ENCODE measurements at regions not wholly inside any gene's neighbourhood (a gene's known extent, or its start where the extent isn't known, plus 50 kb on each side); places are given as distances from the start of the nearest gene placed in this dataset.

GRCh38 chr7:155962968-155963300 is 150.7 kb upstream of the SHH start:
- TF ChIP-seq POLR2A (IDR thresholded peaks at IDR 0.05) (no peak), CTCF (IDR thresholded peaks at IDR 0.05) (no peak)
- peaks cover 0 to 12% (median 3%) of the 10 kb centered on the region in 3 donors for H3K4me1 ChIP-seq
- intact Hi-C loops (cut with DNase I) = no loop called here
- H3K4me3 ChIP-seq = no peak overlapping the region
- WGBS, 2 donors = 88 to 94% methylated on average over 8 to 12 of the region's 12 CpGs
- no peaks in the 10 kb centered on the region for H3K9me3 ChIP-seq
- peaks cover 0 to 29% (median 0%) of the 10 kb centered on the region in 4 donors for H3K27me3 ChIP-seq
- no peak overlapping the region for H3K27ac ChIP-seq
- DNase-seq = no peak
- no peaks in the 10 kb centered on the region for H3K36me3 ChIP-seq

DNA sequence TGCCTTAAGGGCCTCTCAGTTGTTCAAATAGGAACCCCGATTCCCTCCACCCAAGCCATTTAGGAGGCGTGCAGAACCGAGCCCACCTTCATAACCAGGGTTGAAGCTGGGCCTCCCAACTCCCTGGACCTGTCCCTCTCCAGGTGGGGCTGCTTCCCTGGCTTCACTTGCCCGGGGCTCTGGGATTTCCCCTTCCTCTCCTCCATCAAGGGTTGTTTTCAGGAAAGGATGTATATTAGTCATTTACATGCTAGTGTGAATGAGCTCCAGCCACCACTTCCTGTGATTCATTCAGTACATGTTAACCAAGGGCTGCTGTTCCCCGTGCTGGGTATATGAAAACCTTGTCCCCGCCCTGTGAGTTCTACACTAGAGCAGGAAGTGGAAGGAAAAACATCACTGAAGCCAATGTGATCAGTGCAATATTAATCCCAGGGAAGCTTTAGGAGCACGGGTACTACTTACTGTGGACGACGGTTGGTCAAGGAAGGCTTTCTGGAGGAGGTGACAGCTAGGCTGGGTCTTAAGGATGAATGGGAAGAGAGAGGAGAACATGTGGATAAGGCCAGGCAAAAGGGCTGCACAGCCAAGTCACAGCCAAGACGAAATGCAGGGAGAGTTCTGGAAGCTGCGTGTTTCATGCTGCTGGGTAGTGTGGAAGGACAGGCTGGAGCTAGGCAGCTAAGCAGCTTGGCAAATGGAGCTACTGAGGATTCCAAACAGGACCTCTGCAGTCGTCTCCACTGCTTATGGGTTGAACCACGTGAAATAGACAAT is 150.1 kb upstream of the SHH start:
- Histone ChIP-seq H3K27ac (no peak overlapping the region), H3K36me3 (no peaks in the 10 kb centered on the region), H3K9me3 (no peaks in the 10 kb centered on the region), H3K27me3 (peaks cover 0 to 29% (median 0%) of the 10 kb centered on the region in 4 donors), H3K4me3 (no peak overlapping the region), H3K4me1 (peaks cover 0 to 12% (median 3%) of the 10 kb centered on the region in 3 donors)
- TF ChIP-seq POLR2A (IDR thresholded peaks at IDR 0.05) (no peak), CTCF (IDR thresholded peaks at IDR 0.05) (no peak)
- no peak for DNase-seq
- intact Hi-C loops (cut with DNase I) = no loop called here
- WGBS, 2 donors = 36 to 46% methylated on average over 10 to 13 of the region's 13 CpGs

DNA sequence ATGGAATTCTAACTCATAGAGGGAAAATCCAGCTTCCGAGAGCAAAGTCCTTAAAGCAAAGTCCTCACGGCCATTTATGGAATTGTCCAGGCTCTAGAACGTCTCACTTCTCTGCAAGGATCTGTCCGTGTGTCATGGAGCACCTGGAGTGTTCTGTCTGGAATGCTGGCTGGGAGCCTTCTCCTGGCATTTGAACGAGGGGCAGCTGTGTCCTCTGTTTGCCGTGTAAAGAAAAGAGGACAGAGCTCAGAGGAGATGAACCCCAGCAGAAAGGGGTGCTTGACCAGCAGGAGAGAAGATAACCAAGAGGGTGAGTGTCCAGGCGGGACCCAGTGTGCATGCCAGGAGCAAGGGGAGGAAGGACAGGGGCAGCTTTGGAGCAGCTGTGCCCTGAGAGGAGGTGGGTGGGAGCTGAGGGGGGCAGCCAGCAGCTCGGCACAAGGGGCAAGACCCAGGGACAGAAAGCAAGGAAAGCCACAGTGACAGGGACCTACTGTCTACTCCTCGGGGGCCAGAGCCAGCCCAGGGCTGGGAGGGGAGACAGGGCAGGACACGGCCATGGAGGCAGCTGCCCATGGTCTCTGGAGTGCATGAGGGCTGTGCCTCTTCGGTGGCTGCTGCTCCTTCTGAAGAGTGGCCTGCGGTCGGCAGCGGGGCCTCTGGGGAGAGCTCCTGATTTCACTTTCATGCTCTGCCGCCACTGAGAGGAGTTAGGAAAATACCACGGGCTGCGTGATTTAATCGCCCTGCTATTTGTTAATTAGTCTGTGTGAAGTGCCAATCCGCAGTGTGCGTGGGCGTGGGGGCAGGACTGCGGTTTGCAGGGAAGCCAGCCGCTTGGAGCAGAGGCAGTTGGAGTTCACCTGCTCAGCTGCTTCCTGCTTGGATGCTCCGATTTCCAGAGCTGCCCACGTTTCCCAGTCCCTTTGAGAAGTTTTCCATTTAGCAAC is 149.3 kb upstream of the SHH start:
- peaks cover 0 to 29% (median 0%) of the 10 kb centered on the region in 4 donors for H3K27me3 ChIP-seq
- no peaks in the 10 kb centered on the region for H3K36me3 ChIP-seq
- H3K27ac ChIP-seq = no peak overlapping the region
- H3K4me1 ChIP-seq = peaks cover 0 to 12% (median 3%) of the 10 kb centered on the region in 3 donors
- peak overlapping the region in 1 of 4 donors; percentile 22 for H3K4me3 ChIP-seq
- DNase-seq = no peak
- no peak for TF ChIP-seq CTCF (IDR thresholded peaks at IDR 0.05)
- TF ChIP-seq POLR2A (IDR thresholded peaks at IDR 0.05) = no peak
- WGBS, 2 donors = 49 to 53% methylated on average over 13 to 20 of the region's 25 CpGs
- intact Hi-C loops (cut with DNase I) = no loop called here
- H3K9me3 ChIP-seq = no peaks in the 10 kb centered on the region

DNA sequence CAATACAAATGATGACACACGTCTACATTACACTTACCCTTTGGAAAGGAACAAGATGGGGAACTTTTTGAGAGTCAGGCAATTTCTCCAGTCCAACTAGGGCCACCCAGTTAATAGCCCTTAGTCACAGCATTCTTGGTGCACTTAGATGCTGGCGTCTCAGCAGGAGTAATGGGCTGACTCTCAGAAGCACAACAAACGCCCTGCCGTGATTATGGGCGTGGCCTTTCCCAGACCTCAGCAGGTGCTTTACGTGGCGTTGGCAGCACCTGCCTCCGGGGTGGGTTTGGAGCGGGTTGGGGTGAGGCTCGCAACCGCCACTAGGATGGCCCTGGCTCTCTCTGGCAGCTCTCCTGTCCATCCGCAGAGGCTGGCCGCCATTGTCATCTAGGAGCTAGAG is 147.6 kb upstream of the SHH start:
- Histone ChIP-seq H3K4me1 (peaks cover 0 to 12% (median 3%) of the 10 kb centered on the region in 3 donors), H3K9me3 (no peaks in the 10 kb centered on the region), H3K36me3 (no peaks in the 10 kb centered on the region), H3K4me3 (no peak overlapping the region), H3K27ac (no peak overlapping the region), H3K27me3 (peaks cover 0 to 29% (median 0%) of the 10 kb centered on the region in 4 donors)
- intact Hi-C loops (cut with DNase I) = no loop called here
- TF ChIP-seq CTCF (IDR thresholded peaks at IDR 0.05) (no peak), POLR2A (IDR thresholded peaks at IDR 0.05) (no peak)
- DNase-seq = no peak
- 70 to 71% methylated on average over 5 to 7 of the region's 13 CpGs for WGBS, 2 donors

DNA sequence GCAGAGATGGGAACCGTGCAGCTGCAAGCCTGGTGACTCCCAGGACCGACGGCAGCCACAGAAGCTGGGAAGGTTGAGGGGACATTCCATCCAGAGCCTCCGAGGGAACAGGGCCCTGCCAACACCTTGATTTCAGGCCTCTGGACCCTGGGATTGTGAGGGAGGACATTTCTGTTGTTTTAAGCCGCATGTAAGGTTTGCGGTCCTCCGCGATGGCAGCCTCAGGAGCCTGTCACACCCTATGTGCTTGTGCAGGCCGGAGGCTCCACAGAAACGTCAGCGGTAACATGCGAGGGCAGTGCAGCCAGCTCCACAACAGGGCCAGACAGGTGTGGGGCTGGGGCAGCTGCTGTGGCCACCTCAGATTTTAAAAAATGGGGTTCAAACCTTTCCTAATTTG is 144.7 kb upstream of the SHH start:
- no peak for TF ChIP-seq POLR2A (IDR thresholded peaks at IDR 0.05)
- no peaks in the 10 kb centered on the region for H3K9me3 ChIP-seq
- H3K36me3 ChIP-seq = no peaks in the 10 kb centered on the region
- H3K4me1 ChIP-seq = peaks cover 0 to 13% (median 5%) of the 10 kb centered on the region in 3 donors
- no peak overlapping the region for H3K4me3 ChIP-seq
- no peak overlapping the region for H3K27ac ChIP-seq
- WGBS, 2 donors = 77 to 87% methylated on average over 8 to 12 of the region's 12 CpGs
- peaks cover 0 to 34% (median 0%) of the 10 kb centered on the region in 4 donors for H3K27me3 ChIP-seq
- no peak for DNase-seq
- intact Hi-C loops (cut with DNase I) = no loop called here

Data from esophagus squamous epithelium (tissue), 5 donors.